B cell (primary cell): ENCODE measurements at regions not wholly inside any gene's neighbourhood (a gene's known extent, or its start where the extent isn't known, plus 50 kb on each side); places are given as distances from the start of the nearest gene placed in this dataset.

ENCODE experiments used
- ATAC-seq: fragments of 200-7000 bp; cut with Tn5 transposase; one replicate; pipeline ENCODE4 v1.10.0; 2021; ENCODE audit warnings: low read depth, mild to moderate bottlenecking, moderate number of reproducible peaks, moderate library complexity
- CTCF ChIA-PET: fragments of 350-600 bp; sonication (Branson Sonifier 250); formaldehyde crosslinking; loops from one replicate; lab custom pipeline; 2021; ENCODE audit warnings: antibody characterized with exemption, inconsistent platforms; lab: Charles Lee
- POLR2A ChIA-PET: fragments of 350-600 bp; sonication (Branson Sonifier 250); formaldehyde crosslinking; loops from one replicate; lab custom pipeline; 2021; ENCODE audit warnings: antibody characterized with exemption; lab: Charles Lee
- DNase-seq: peaks from one replicate; pipeline ENCODE4 v3.0.0; 2013
- H2AFZ ChIP-seq: 2 replicates; pipeline ENCODE4 v1.6.1; 2012; ENCODE audit warnings: mild to moderate bottlenecking, low read depth, low read length; ENCODE audit not compliant: insufficient read depth, poor library complexity, severe bottlenecking
- H3K27ac ChIP-seq, 2 donors: 1 replicate in 1 of 2; 2 replicates in 1 of 2; pipeline ENCODE4 v1.5.1; 2012 to 2013; ENCODE audit warnings: low read length in 2 of 2, mild to moderate bottlenecking in 2 of 2, moderate library complexity in 1 of 2
- H3K27me3 ChIP-seq, 4 experiments: fragments of 200-600 bp in 1 of 4; sonication (generic) in 1 of 4; replicated peaks in 1 of 4; 1 replicate in 2 of 4; 2 replicates in 2 of 4; pipeline versions ENCODE4 v1.6.1 to v1.7.0; 2013 to 2016; ENCODE audit warnings: low read length in 3 of 4, mild to moderate bottlenecking in 2 of 4, mixed read lengths in 1 of 4, moderate library complexity in 1 of 4; ENCODE audit not compliant: insufficient read depth in 4 of 4, control insufficient read depth in 3 of 4; ENCODE audit errors: control extremely low read depth in 1 of 4
- H3K36me3 ChIP-seq, 2 experiments: replicated peaks in 1 of 2; 1 replicate in 1 of 2; 2 replicates in 1 of 2; pipeline versions ENCODE4 v1.6.1 to v1.7.1; 2013; ENCODE audit warnings: low read length in 1 of 2; ENCODE audit not compliant: insufficient read depth in 2 of 2, control insufficient read depth in 1 of 2; ENCODE audit errors: control extremely low read depth in 1 of 2, extremely low read depth in 1 of 2
- H3K4me1 ChIP-seq, 2 donors: fragments of 200-600 bp in 1 of 2; sonication (generic) in 1 of 2; 1 replicate in 1 of 2; 2 replicates in 1 of 2; pipeline versions ENCODE4 v1.5.1 to v1.6.1; 2013 to 2017; ENCODE audit warnings: low read length in 2 of 2; ENCODE audit not compliant: control insufficient read depth in 2 of 2, insufficient read depth in 2 of 2
- H3K4me2 ChIP-seq: replicated peaks from 2 replicates; pipeline ENCODE3; 2012; ENCODE audit warnings: mild to moderate bottlenecking, low read depth, low read length; ENCODE audit not compliant: poor library complexity, severe bottlenecking
- H3K4me3 ChIP-seq, 5 experiments: fragments of 200-600 bp in 1 of 5; sonication (generic) in 1 of 5; 1 replicate in 3 of 5; 2 replicates in 2 of 5; pipeline versions ENCODE4 v1.5.1 to v1.7.0; 2011 to 2016; ENCODE audit warnings: low read length in 4 of 5, mild to moderate bottlenecking in 4 of 5, low read depth in 2 of 5, control low read depth in 1 of 5, moderate library complexity in 1 of 5; ENCODE audit not compliant: insufficient read depth in 1 of 5; ENCODE audit errors: control extremely low read depth in 1 of 5, extremely low read depth in 1 of 5
- H3K79me2 ChIP-seq: fragments of 200-600 bp; sonication (generic); one replicate; pipeline ENCODE4 v1.6.0; 2016; ENCODE audit warnings: low read length; ENCODE audit not compliant: control insufficient read depth, insufficient read depth
- H3K9ac ChIP-seq: fragments of 200-600 bp; sonication (generic); 2 replicates; pipeline ENCODE4 v1.6.1; 2017; ENCODE audit warnings: mild to moderate bottlenecking, low read length, moderate library complexity
- H3K9me3 ChIP-seq, 3 donors: one replicate each; pipeline versions ENCODE4 v1.6.1 to v1.7.1; 2013; ENCODE audit warnings: low read length in 2 of 3; ENCODE audit not compliant: control insufficient read depth in 2 of 3, insufficient read depth in 1 of 3; ENCODE audit errors: control extremely low read depth in 1 of 3
- H4K20me1 ChIP-seq: 2 replicates; pipeline ENCODE4 v1.6.0; 2012; ENCODE audit warnings: mild to moderate bottlenecking, low read length; ENCODE audit not compliant: insufficient read depth, control insufficient read depth, poor library complexity, severe bottlenecking
- H3K27ac Mint-ChIP-seq: one replicate; pipeline ENCODE4 v1.8.0; 2021; ENCODE audit warnings: mixed read lengths
- H3K27me3 Mint-ChIP-seq: one replicate; pipeline ENCODE4 v1.8.0; 2021; ENCODE audit warnings: mixed read lengths
- H3K4me1 Mint-ChIP-seq: one replicate; pipeline ENCODE4 v1.8.0; 2021; ENCODE audit warnings: mixed read lengths
- H3K4me3 Mint-ChIP-seq: one replicate; pipeline ENCODE4 v1.8.0; 2021; ENCODE audit warnings: mixed read lengths
- H3K9me3 Mint-ChIP-seq: one replicate; pipeline ENCODE4 v1.8.0; 2022; ENCODE audit warnings: mixed read lengths; ENCODE audit not compliant: insufficient read depth
- EZH2 ChIP-seq: IDR thresholded peaks from 2 replicates; pipeline ENCODE4 v1.6.1; 2012; ENCODE audit warnings: borderline replicate concordance, low read depth, mild to moderate bottlenecking, moderate library complexity, low read length; ENCODE audit not compliant: insufficient read depth, poor library complexity, severe bottlenecking
- WGBS: methylation state at CpG from one replicate; pipeline ENCODE4 v1.1.5; 2013; ENCODE audit warnings: missing lambda C conversion rate; ENCODE audit not compliant: insufficient coverage; 5-methylcytosine and 5-hydroxymethylcytosine counted together
- intact Hi-C: fragments of 100-400 bp; cut with micrococcal nuclease; formaldehyde crosslinking; loops from one replicate; pipeline ENCODE4 v1.10.0; 2022
- TF ChIP-seq, protein P1 (sequence below): fragments of 200-600 bp; IDR thresholded peaks from one replicate; pipeline ENCODE4 v1.8.0; 2022; ENCODE audit warnings: antibody characterized with exemption, mild to moderate bottlenecking

DNA sequence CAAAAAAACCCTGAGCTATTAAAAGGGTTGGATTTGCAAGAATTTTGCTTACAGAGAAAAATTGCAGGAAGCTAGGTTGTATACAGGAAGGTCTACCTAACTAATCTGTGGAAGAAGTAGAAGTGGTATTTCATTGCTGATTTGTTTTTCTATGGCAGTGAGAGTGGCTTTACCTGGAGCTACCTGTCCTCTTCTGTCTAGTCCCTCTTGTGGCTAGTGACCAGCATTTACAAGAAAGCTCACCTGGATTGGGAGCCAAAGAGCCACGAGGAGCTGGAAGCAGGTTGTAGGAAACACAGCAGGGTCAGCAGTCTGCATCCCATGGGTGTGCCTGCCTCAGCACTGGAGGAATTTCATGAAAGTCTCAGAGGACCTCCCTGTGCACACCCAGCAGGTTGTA lies 120.3 kb upstream of the RALGAPA2 start:
- H3K4me1 Mint-ChIP-seq = peaks cover 3% of the 10 kb centered on the region
- ChIA-PET CTCF (interaction anchor here (0.8 kb wide), 1 partner anchor 9 kb away, joined by 3 read pairs; no protein-coding TSS in a partner anchor), POLR2A (no interaction called here)
- H3K9me3 Mint-ChIP-seq = peaks cover 6% of the 10 kb centered on the region
- Histone ChIP-seq H3K36me3 (no peaks in the 10 kb centered on the region), H3K4me1 (no peaks in the 10 kb centered on the region), H3K4me2 (no peak overlapping the region), H3K27ac (no peak overlapping the region), H3K4me3 (no peak overlapping the region), H3K79me2 (no peaks in the 10 kb centered on the region), H3K9me3 (peaks cover 0 to 8% (median 0%) of the 10 kb centered on the region in 3 donors), H3K9ac (no peak overlapping the region), H4K20me1 (no peaks in the 10 kb centered on the region), H3K27me3 (peaks cover 0 to 10% (median 1%) of the 10 kb centered on the region in 4 experiments), H2AFZ (no peak overlapping the region)
- no peak for ATAC-seq
- no peak overlapping the region for H3K27ac Mint-ChIP-seq
- no peak for DNase-seq
- TF ChIP-seq, protein P1, sequence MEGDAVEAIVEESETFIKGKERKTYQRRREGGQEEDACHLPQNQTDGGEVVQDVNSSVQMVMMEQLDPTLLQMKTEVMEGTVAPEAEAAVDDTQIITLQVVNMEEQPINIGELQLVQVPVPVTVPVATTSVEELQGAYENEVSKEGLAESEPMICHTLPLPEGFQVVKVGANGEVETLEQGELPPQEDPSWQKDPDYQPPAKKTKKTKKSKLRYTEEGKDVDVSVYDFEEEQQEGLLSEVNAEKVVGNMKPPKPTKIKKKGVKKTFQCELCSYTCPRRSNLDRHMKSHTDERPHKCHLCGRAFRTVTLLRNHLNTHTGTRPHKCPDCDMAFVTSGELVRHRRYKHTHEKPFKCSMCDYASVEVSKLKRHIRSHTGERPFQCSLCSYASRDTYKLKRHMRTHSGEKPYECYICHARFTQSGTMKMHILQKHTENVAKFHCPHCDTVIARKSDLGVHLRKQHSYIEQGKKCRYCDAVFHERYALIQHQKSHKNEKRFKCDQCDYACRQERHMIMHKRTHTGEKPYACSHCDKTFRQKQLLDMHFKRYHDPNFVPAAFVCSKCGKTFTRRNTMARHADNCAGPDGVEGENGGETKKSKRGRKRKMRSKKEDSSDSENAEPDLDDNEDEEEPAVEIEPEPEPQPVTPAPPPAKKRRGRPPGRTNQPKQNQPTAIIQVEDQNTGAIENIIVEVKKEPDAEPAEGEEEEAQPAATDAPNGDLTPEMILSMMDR = no peak
- TF ChIP-seq EZH2 = no peak
- peaks cover 26% of the 10 kb centered on the region for H3K27me3 Mint-ChIP-seq
- no peak overlapping the region for H3K4me3 Mint-ChIP-seq
- intact Hi-C loops = no loop called here
- WGBS = 73% methylated on average over 1 of the region's 1 CpG

- ATAC-seq (no peak), DNase-seq (no peak)
- Histone ChIP-seq H3K27ac (no peak overlapping the region), H3K27me3 (peaks cover 0 to 10% (median 1%) of the 10 kb centered on the region in 4 experiments), H2AFZ (no peak overlapping the region), H3K9ac (no peak overlapping the region), H3K4me2 (no peak overlapping the region), H3K36me3 (no peaks in the 10 kb centered on the region), H3K4me3 (no peak overlapping the region), H3K79me2 (no peaks in the 10 kb centered on the region), H3K4me1 (no peaks in the 10 kb centered on the region), H4K20me1 (no peaks in the 10 kb centered on the region), H3K9me3 (peaks cover 0 to 8% (median 0%) of the 10 kb centered on the region in 3 donors)
- H3K4me3 Mint-ChIP-seq = no peak overlapping the region
- ChIA-PET CTCF (no interaction called here), POLR2A (no interaction called here)
- no peak overlapping the region for H3K27ac Mint-ChIP-seq
- intact Hi-C loops = no loop called here
- no peak for TF ChIP-seq EZH2
- TF ChIP-seq, protein P1 = no peak
- peaks cover 27% of the 10 kb centered on the region for H3K27me3 Mint-ChIP-seq
- peaks cover 6% of the 10 kb centered on the region for H3K9me3 Mint-ChIP-seq
- 93% methylated on average over 5 of the region's 6 CpGs for WGBS
- no peaks in the 10 kb centered on the region for H3K4me1 Mint-ChIP-seq
Observed at GRCh38 chr20:20831794-20832193, 119.3 kb upstream of the RALGAPA2 start.
